GM12892 (cell line): ENCODE measurements at regions not wholly inside any gene's neighbourhood (a gene's known extent, or its start where the extent isn't known, plus 50 kb on each side); places are given as distances from the start of the nearest gene placed in this dataset.

Source experiments
- POLR2A ChIP-seq: IDR thresholded peaks from 2 replicates; pipeline ENCODE4 v1.6.1; 2011; ENCODE audit warnings: low read depth, low read length, control low read depth
- POLR2AphosphoS5 ChIP-seq: IDR thresholded peaks from 2 replicates; pipeline ENCODE4 v1.6.1; 2011; ENCODE audit warnings: low read depth, low read length, control low read depth
- TAF1 ChIP-seq: IDR thresholded peaks from 2 replicates; pipeline ENCODE4 v1.6.1; 2011; ENCODE audit warnings: low read depth, mild to moderate bottlenecking, control low read depth, low read length, borderline replicate concordance

- no peak for TF ChIP-seq POLR2A
- no peak for TF ChIP-seq POLR2AphosphoS5
- TF ChIP-seq TAF1: no peak
Measured at GRCh38 chr1:80211691-80212380, 1205.3 kb upstream of the ADGRL4 start.
